Esophagus squamous epithelium (tissue), 5 donors: ENCODE measurements at regions not wholly inside any gene's neighbourhood (a gene's known extent, or its start where the extent isn't known, plus 50 kb on each side); places are given as distances from the start of the nearest gene placed in this dataset.

ENCODE experiments used
- DNase-seq: peaks from one replicate; lab custom pipeline; 2025; lab: John Stamatoyannopoulos, UW
- H3K27ac ChIP-seq, 4 donors: fragments of 200-600 bp; sonication (generic); one replicate each; pipeline ENCODE4 v1.5.1; 2016 to 2019; ENCODE audit warnings: mild to moderate bottlenecking in 1 of 4
- H3K27me3 ChIP-seq, 4 donors: fragments of 200-600 bp; sonication (generic); 1 replicate in 3 of 4; 2 replicates in 1 of 4; pipeline versions ENCODE4 v1.5.1 to v1.6.0; 2017 to 2021; ENCODE audit warnings: antibody characterized with exemption in 1 of 4
- H3K36me3 ChIP-seq, 3 donors: fragments of 200-600 bp; sonication (generic); one replicate each; pipeline ENCODE4 v1.5.1; 2016 to 2019
- H3K4me1 ChIP-seq, 3 donors: fragments of 200-600 bp; sonication (generic); one replicate each; pipeline ENCODE4 v1.5.1; 2017 to 2019
- H3K4me3 ChIP-seq, 4 donors: fragments of 200-600 bp; sonication (generic); 1 replicate in 3 of 4; 2 replicates in 1 of 4; pipeline ENCODE4 v1.5.1; 2016 to 2019; ENCODE audit warnings: mild to moderate bottlenecking in 2 of 4, moderate library complexity in 1 of 4
- H3K9me3 ChIP-seq, 3 donors: fragments of 200-600 bp; sonication (generic); one replicate each; pipeline ENCODE4 v1.5.1; 2016 to 2019
- POLR2A ChIP-seq, 4 donors: fragments of 450-650 bp; IDR thresholded peaks; one replicate each; pipeline ENCODE4 v1.6.1; 2017; ENCODE audit warnings: antibody characterized with exemption in 4 of 4, mild to moderate bottlenecking in 4 of 4, moderate library complexity in 3 of 4
- WGBS, 2 donors: methylation state at CpG; one replicate each; pipeline ENCODE4 v1.1.5; 2018; 5-methylcytosine and 5-hydroxymethylcytosine counted together
- intact Hi-C: fragments of 100-400 bp; cut with DNase I; formaldehyde crosslinking; loops from one replicate; pipeline ENCODE4 v1.15.0; 2022
- TF ChIP-seq, protein P1 (sequence below), 6 experiments: fragments of 450-650 bp in 4 of 6; fragments of 200-600 bp in 2 of 6; sonication (generic) in 2 of 6; IDR thresholded peaks; one replicate each; pipeline ENCODE4 v1.5.1; 2016 to 2019; ENCODE audit warnings: antibody characterized with exemption in 6 of 6, mild to moderate bottlenecking in 4 of 6, moderate library complexity in 4 of 6
- donor health status: DM: yes; HTN: yes; CAD: no.

DNA sequence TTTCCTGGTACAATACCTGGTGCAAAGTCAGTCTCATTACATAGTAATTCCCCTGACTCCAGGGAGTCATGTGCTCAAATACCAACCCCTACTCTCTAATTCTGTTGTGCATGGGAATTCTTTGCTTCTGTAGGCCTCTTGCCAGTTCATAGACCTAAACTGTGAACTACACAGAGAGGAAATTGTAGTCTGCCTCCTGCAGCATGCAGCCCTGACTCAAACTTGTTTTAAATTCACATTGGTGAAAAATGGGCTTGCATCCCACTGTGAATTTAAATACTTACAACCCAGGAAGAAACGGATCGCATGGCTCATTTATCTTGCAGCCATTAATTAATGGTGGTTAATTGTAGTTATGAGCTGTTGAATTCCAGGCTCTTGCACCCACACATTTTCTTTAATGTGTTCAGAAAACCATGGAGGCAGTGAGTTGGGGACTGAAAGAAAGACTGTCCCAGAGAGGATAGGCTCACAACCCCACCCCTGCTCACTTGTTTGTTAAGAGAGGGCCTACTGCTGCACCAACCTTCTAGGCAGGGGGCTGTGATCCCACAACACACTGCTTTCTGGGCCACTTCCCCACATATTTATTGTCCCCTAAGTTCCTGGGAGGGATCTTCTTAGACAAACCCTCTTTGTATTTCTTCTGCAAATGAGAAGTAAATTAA lies 579.1 kb downstream of the DHX35 start:
- no peak for TF ChIP-seq POLR2A (IDR thresholded peaks at IDR 0.05)
- TF ChIP-seq, protein P1, sequence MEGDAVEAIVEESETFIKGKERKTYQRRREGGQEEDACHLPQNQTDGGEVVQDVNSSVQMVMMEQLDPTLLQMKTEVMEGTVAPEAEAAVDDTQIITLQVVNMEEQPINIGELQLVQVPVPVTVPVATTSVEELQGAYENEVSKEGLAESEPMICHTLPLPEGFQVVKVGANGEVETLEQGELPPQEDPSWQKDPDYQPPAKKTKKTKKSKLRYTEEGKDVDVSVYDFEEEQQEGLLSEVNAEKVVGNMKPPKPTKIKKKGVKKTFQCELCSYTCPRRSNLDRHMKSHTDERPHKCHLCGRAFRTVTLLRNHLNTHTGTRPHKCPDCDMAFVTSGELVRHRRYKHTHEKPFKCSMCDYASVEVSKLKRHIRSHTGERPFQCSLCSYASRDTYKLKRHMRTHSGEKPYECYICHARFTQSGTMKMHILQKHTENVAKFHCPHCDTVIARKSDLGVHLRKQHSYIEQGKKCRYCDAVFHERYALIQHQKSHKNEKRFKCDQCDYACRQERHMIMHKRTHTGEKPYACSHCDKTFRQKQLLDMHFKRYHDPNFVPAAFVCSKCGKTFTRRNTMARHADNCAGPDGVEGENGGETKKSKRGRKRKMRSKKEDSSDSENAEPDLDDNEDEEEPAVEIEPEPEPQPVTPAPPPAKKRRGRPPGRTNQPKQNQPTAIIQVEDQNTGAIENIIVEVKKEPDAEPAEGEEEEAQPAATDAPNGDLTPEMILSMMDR (IDR thresholded peaks at IDR 0.05) = no peak
- no peaks in the 10 kb centered on the region for H3K36me3 ChIP-seq
- DNase-seq = no peak
- H3K27me3 ChIP-seq = peaks cover 0 to 7% (median 0%) of the 10 kb centered on the region in 4 donors
- H3K4me3 ChIP-seq = no peak overlapping the region
- WGBS, 2 donors = 78 to 83% methylated on average over 2 of the region's 2 CpGs
- intact Hi-C loops = no loop called here
- no peak overlapping the region for H3K27ac ChIP-seq
- H3K4me1 ChIP-seq = no peaks in the 10 kb centered on the region
- H3K9me3 ChIP-seq = no peaks in the 10 kb centered on the region

DNA sequence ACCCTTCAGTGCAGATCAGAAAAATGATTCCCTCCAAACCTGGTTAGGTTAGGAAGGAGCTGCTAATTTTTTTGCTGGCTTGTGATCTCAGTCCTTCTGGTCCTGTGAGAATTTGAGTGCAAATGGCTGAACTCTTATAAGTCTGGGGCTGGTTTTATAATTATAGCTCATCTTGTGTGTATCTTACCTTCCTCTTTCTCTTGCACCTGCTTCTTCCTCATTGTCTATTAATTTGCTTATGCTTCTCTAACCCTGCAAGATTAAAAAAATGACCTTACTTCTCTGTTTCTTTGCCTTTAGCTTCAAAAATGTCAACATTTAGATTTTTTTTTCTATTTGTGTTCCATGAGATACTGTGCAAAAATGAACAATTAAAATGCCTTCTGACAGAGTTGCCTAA lies 576.2 kb downstream of the DHX35 start:
- intact Hi-C loops = no loop called here
- no peak for TF ChIP-seq POLR2A (IDR thresholded peaks at IDR 0.05)
- TF ChIP-seq, protein P1 (IDR thresholded peaks at IDR 0.05) = no peak
- no peak overlapping the region for H3K4me3 ChIP-seq
- H3K27ac ChIP-seq = no peak overlapping the region
- H3K4me1 ChIP-seq = no peaks in the 10 kb centered on the region
- no peaks in the 10 kb centered on the region for H3K9me3 ChIP-seq
- no peak for DNase-seq
- H3K27me3 ChIP-seq = no peaks in the 10 kb centered on the region
- no peaks in the 10 kb centered on the region for H3K36me3 ChIP-seq

DNA sequence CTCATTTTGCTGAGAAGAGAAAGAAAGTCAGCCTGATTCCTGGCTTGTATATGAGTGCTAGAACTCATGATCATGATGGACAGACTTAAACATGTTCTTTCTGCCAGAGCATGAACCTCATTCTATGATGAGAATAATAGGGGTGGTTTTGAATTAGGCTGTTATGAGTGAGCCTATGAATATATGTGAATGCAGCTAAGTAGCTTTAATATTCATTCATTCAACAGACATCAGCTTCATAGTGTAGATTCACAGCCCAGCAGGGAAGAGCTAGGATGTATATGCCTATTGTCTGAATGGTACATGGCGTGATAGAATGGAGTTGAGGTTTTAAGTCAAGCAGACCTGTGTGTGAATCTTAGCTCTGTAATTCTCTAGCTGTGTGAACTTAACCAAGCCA lies 573.2 kb downstream of the DHX35 start:
- WGBS, 2 donors = 90 to 100% methylated on average over 1 of the region's 1 CpG

DNA sequence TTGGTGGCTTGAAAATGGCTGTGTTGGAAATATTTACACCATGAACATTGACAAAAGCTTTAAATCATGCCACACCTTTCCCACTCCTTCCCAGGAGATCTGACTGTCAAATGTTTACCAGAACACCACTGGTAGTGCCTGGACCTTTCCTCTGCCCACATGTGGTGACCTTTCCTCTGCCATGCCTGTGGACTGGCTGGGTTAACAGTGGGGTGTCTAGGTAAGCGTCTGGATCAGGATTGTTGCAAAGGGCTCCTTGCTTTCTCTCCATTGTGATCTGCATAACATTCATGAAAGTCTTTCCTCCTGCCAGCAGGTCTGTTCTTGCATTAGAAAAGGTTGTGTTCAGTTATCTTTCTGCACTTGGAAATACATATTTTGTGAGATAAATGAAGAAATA lies 572.7 kb downstream of the DHX35 start:
- no peaks in the 10 kb centered on the region for H3K36me3 ChIP-seq
- H3K27ac ChIP-seq = no peak overlapping the region
- H3K27me3 ChIP-seq = no peaks in the 10 kb centered on the region
- DNase-seq = no peak
- TF ChIP-seq POLR2A (IDR thresholded peaks at IDR 0.05) = no peak
- TF ChIP-seq, protein P1 (IDR thresholded peaks at IDR 0.05) = no peak
- H3K9me3 ChIP-seq = no peaks in the 10 kb centered on the region
- H3K4me1 ChIP-seq = peaks cover 0 to 13% (median 0%) of the 10 kb centered on the region in 3 donors
- H3K4me3 ChIP-seq = no peak overlapping the region
- WGBS, 2 donors = 50 to 90% methylated on average over 1 of the region's 1 CpG
- intact Hi-C loops = no loop called here

More for the DNA sequence above, 573.2 kb downstream of the DHX35 start:
- intact Hi-C loops = no loop called here
- TF ChIP-seq, protein P1 (IDR thresholded peaks at IDR 0.05) = no peak
- TF ChIP-seq POLR2A (IDR thresholded peaks at IDR 0.05) = no peak
- Histone ChIP-seq H3K27me3 (no peaks in the 10 kb centered on the region), H3K27ac (no peak overlapping the region), H3K4me3 (no peak overlapping the region), H3K4me1 (peaks cover 0 to 11% (median 0%) of the 10 kb centered on the region in 3 donors), H3K9me3 (no peaks in the 10 kb centered on the region), H3K36me3 (no peaks in the 10 kb centered on the region)
- no peak for DNase-seq

DNA sequence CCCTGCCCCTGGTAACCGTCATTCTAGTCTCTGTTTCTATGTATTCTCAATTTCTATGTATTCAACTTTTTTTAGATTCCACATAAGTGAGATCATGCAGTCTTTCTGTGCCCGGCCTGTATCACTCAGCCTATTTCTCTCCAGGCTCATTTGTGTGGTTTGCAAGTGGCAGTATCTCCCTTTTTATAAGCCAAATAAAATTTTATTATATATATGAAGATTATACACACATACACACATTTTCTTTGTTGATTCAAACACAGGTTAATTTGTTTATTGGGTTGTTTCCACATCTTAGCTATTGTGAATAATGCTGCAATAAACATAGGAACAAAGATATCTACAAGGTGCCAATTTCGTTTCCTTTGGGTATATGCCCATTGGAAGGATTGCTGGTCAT lies 571.7 kb downstream of the DHX35 start:
- 72 to 76% methylated on average over 3 of the region's 3 CpGs for WGBS, 2 donors
- DNase-seq = no peak
- H3K9me3 ChIP-seq = no peaks in the 10 kb centered on the region
- H3K36me3 ChIP-seq = no peaks in the 10 kb centered on the region
- peaks cover 0 to 13% (median 0%) of the 10 kb centered on the region in 3 donors for H3K4me1 ChIP-seq
- no peak overlapping the region for H3K27ac ChIP-seq
- H3K27me3 ChIP-seq = no peaks in the 10 kb centered on the region
- intact Hi-C loops = no loop called here
- H3K4me3 ChIP-seq = no peak overlapping the region
- TF ChIP-seq, protein P1 (IDR thresholded peaks at IDR 0.05) = no peak
- no peak for TF ChIP-seq POLR2A (IDR thresholded peaks at IDR 0.05)
